ENCODE measurements at regions not wholly inside any gene's neighbourhood (a gene's known extent, or its start where the extent isn't known, plus 50 kb on each side); places are given as distances from the start of the nearest gene placed in this dataset.
A peak's percentile ranks its signal among the peaks of the same experiment; 100 is the strongest.

GRCh38 chr12:92462049-92462448, 240.7 kb upstream of the PLEKHG7 start (continued):
- TF ChIP-seq ZBTB4 (CRISPR knock-in tag; IDR thresholded peaks at IDR 0.05) (no peak), MLLT1 (IDR thresholded peaks at IDR 0.05) (peak; percentile 77), USF2 (IDR thresholded peaks at IDR 0.05; ENCODE audit: borderline replicate concordance, low read depth, low read length) (no peak), USF1 (IDR thresholded peaks at IDR 0.05; ENCODE audit: borderline replicate concordance, extremely low read length, insufficient read depth, low read depth, low read length) (no peak), ZBTB11 (CRISPR knock-in tag; IDR thresholded peaks at IDR 0.05) (no peak), BCL3 (IDR thresholded peaks at IDR 0.05; ENCODE audit: borderline replicate concordance, insufficient read depth, low read depth, low read length, poor library complexity, severe bottlenecking) (no peak), SMAD1 (IDR thresholded peaks at IDR 0.05; ENCODE audit: low read depth, partially characterized antibody) (no peak)

Data from GM12878 (cell line).